Activated CD8-positive, alpha-beta T cell treated with anti-CD3 and anti-CD28 coated beads for 36 hours (primary cell): ENCODE measurements at regions not wholly inside any gene's neighbourhood (a gene's known extent, or its start where the extent isn't known, plus 50 kb on each side); places are given as distances from the start of the nearest gene placed in this dataset.

Source experiments
- ATAC-seq: fragments of 200-7000 bp; cut with Tn5 transposase; one replicate; pipeline ENCODE4 v1.10.0; 2021; ENCODE audit warnings: mild to moderate bottlenecking, moderate library complexity
- CTCF ChIA-PET: fragments of 350-600 bp; sonication (Branson Sonifier 250); formaldehyde crosslinking; loops from one replicate; lab custom pipeline; 2021; ENCODE audit warnings: antibody characterized with exemption; lab: Charles Lee
- POLR2A ChIA-PET: fragments of 350-600 bp; sonication (Branson Sonifier 250); formaldehyde crosslinking; loops from one replicate; lab custom pipeline; 2021; ENCODE audit warnings: antibody characterized with exemption; lab: Charles Lee
- DNase-seq: peaks from one replicate; pipeline ENCODE4 v3.0.0-alpha.2; 2020
- H3K27ac Mint-ChIP-seq: one replicate; pipeline ENCODE4 v1.8.0; 2021; ENCODE audit warnings: mild to moderate bottlenecking, mixed read lengths
- H3K27me3 Mint-ChIP-seq: one replicate; pipeline ENCODE4 v1.8.0; 2021; ENCODE audit warnings: mixed read lengths
- H3K36me3 Mint-ChIP-seq: one replicate; pipeline ENCODE4 v1.8.0; 2021; ENCODE audit warnings: low read depth, mixed read lengths
- H3K4me1 Mint-ChIP-seq: one replicate; pipeline ENCODE4 v1.8.0; 2021; ENCODE audit warnings: low read depth, mixed read lengths
- H3K4me3 Mint-ChIP-seq: one replicate; pipeline ENCODE4 v1.8.0; 2021; ENCODE audit warnings: mild to moderate bottlenecking, moderate library complexity, mixed read lengths
- H3K9me3 Mint-ChIP-seq: one replicate; pipeline ENCODE4 v1.8.0; 2021; ENCODE audit warnings: mixed read lengths
- CTCF ChIP-seq: fragments of 200-600 bp; IDR thresholded peaks from one replicate; pipeline ENCODE4 v1.8.0; 2022; ENCODE audit warnings: antibody characterized with exemption, mild to moderate bottlenecking
- intact Hi-C: fragments of 100-400 bp; cut with micrococcal nuclease; formaldehyde crosslinking; loops from one replicate; pipeline ENCODE4 v1.10.0; 2022

- Mint-ChIP-seq H3K9me3 (no peaks in the 10 kb centered on the region), H3K27ac (no peak overlapping the region), H3K4me3 (no peak overlapping the region), H3K36me3 (no peaks in the 10 kb centered on the region), H3K4me1 (no peaks in the 10 kb centered on the region), H3K27me3 (no peaks in the 10 kb centered on the region)
- ChIA-PET CTCF (no interaction called here), POLR2A (no interaction called here)
- no peak for TF ChIP-seq CTCF
- intact Hi-C loops, result no loop called here
- DNase-seq (no peak), ATAC-seq (no peak)
Measured at GRCh38 chr20:7392542-7393206, 547.6 kb downstream of the HAO1 start.

DNA sequence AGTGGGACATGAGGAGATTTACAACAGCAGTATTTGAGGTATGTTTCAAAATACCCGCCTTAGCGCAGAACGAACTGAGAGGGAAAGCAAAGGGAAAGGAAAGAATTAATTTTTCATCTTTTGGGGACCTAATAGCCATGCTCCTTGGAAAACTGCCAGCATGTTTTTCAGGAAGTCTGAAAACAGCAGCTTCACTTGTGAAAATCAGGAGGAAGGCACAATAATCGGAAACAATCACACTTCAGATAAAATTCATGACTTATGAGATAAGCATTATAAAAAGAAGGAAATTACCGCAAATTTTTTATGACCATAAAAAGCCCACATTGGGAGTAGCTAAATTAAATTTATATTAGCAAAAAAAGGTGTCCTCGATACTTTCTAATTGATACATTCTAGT lies 541.1 kb downstream of the HAO1 start:
- CTCF ChIA-PET, result interaction anchor here (1.3 kb wide), 1 partner anchor 23 kb away, joined by 4 read pairs; no protein-coding TSS in a partner anchor
- DNase-seq, result no peak

DNA sequence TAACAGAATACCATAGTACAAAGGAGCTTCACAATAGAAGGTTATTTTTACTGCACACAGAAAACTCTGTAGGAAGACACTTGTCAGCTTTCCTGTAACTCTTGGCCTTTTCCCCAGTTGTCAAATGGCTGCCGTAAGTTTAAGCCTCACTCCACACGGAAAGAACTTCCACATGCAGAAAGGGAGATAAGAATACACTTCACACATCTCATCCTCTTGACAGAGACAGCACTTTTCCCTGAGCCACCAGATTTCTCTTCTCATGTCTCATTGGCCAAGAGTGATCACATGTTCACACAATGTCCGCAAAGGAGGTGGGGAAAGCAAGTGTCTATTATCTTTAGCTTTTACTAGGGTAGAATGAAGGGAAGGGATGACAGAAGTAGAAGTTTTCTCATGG lies 540.7 kb downstream of the HAO1 start:
- Mint-ChIP-seq H3K27ac (no peak overlapping the region), H3K4me1 (no peaks in the 10 kb centered on the region), H3K4me3 (no peak overlapping the region), H3K27me3 (no peaks in the 10 kb centered on the region), H3K36me3 (no peaks in the 10 kb centered on the region), H3K9me3 (peaks cover 3% of the 10 kb centered on the region)
- ChIA-PET POLR2A (no interaction called here), CTCF (interaction anchor here (1.3 kb wide), 1 partner anchor 23 kb away, joined by 4 read pairs; no protein-coding TSS in a partner anchor)
- no peak for DNase-seq
- TF ChIP-seq CTCF, result no peak
- intact Hi-C loops, result no loop called here
- ATAC-seq, result no peak

More for the DNA sequence above, 541.1 kb downstream of the HAO1 start:
- Mint-ChIP-seq H3K9me3 (peaks cover 3% of the 10 kb centered on the region), H3K27me3 (no peaks in the 10 kb centered on the region), H3K36me3 (no peaks in the 10 kb centered on the region), H3K4me1 (no peaks in the 10 kb centered on the region), H3K4me3 (no peak overlapping the region), H3K27ac (no peak overlapping the region)
- no peak for TF ChIP-seq CTCF
- ATAC-seq, result no peak
- POLR2A ChIA-PET, result no interaction called here
- intact Hi-C loops, result no loop called here

GRCh38 chr20:7406671-7407070 lies 533.6 kb downstream of the HAO1 start:
- intact Hi-C loops, result no loop called here
- ATAC-seq (no peak), DNase-seq (no peak)
- H3K4me1 Mint-ChIP-seq, result no peaks in the 10 kb centered on the region
- H3K4me3 Mint-ChIP-seq, result no peak overlapping the region
- H3K27ac Mint-ChIP-seq, result no peak overlapping the region
- peaks cover 6% of the 10 kb centered on the region for H3K9me3 Mint-ChIP-seq
- ChIA-PET POLR2A (no interaction called here), CTCF (no interaction called here)
- H3K36me3 Mint-ChIP-seq, result no peaks in the 10 kb centered on the region
- TF ChIP-seq CTCF, result no peak
- H3K27me3 Mint-ChIP-seq, result no peaks in the 10 kb centered on the region

DNA sequence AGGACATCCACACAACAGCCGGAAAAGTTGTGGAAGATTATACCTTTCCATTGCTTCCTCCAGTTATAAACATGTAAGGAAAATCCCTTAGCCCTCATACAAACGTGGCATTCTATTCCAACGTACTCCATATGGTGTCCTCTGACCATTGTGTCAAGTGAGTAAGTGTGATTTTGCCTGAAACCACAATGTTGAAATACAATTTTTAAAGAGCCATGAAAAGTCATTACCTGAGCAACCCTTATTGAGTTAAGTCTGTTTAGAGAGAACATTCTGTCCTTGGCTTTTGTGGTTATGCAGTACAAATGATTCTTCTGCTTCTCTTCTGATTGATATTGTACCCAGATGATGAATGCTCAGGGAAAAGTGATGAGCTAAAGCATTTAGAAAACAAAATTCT lies 530.1 kb downstream of the HAO1 start:
- ChIA-PET POLR2A (no interaction called here), CTCF (no interaction called here)
- Mint-ChIP-seq H3K4me1 (no peaks in the 10 kb centered on the region), H3K27me3 (no peaks in the 10 kb centered on the region), H3K27ac (no peak overlapping the region), H3K9me3 (peaks cover 3% of the 10 kb centered on the region), H3K4me3 (no peak overlapping the region), H3K36me3 (no peaks in the 10 kb centered on the region)
- DNase-seq (no peak), ATAC-seq (no peak)
- intact Hi-C loops, result no loop called here
- TF ChIP-seq CTCF, result no peak
